ENCODE measurements at regions not wholly inside any gene's neighbourhood (a gene's known extent, or its start where the extent isn't known, plus 50 kb on each side); places are given as distances from the start of the nearest gene placed in this dataset.
A peak's percentile ranks its signal among the peaks of the same experiment; 100 is the strongest.

DNA sequence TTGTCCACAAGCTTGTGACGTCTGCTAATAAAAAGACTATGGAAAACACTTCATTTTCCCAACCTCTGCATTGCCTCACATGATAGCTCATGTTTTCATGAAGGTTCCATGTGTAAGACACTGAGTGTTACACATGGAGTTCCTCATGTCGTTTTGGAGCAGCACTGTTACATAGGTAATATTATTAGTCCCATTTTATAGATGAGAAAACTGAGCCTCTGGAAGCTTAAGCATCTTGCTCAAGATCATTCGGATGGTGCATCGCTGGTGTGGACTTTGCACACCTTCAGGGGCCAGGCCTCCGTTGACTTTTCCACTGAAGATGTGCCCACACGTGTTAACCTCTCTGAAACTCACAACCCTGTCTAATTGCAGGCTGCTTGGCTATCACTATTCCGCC is 743.4 kb downstream of the UQCRFS1 start:
- Mint-ChIP-seq H3K9me3 (no peaks in the 10 kb centered on the region), H3K27me3 (ENCODE audit: low read depth) (no peaks in the 10 kb centered on the region), H3K4me1 (peaks cover 10% of the 10 kb centered on the region), H3K36me3 (ENCODE audit: low read depth) (no peaks in the 10 kb centered on the region), H3K4me3 (no peak overlapping the region), H3K27ac (ENCODE audit: unreplicated experiment) (no peak overlapping the region)
- TF ChIP-seq, protein P1, sequence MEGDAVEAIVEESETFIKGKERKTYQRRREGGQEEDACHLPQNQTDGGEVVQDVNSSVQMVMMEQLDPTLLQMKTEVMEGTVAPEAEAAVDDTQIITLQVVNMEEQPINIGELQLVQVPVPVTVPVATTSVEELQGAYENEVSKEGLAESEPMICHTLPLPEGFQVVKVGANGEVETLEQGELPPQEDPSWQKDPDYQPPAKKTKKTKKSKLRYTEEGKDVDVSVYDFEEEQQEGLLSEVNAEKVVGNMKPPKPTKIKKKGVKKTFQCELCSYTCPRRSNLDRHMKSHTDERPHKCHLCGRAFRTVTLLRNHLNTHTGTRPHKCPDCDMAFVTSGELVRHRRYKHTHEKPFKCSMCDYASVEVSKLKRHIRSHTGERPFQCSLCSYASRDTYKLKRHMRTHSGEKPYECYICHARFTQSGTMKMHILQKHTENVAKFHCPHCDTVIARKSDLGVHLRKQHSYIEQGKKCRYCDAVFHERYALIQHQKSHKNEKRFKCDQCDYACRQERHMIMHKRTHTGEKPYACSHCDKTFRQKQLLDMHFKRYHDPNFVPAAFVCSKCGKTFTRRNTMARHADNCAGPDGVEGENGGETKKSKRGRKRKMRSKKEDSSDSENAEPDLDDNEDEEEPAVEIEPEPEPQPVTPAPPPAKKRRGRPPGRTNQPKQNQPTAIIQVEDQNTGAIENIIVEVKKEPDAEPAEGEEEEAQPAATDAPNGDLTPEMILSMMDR (conservative IDR thresholded peaks at IDR 0.05) = no peak
- no peak for DNase-seq (ENCODE audit: low read depth, low spot score)

DNA sequence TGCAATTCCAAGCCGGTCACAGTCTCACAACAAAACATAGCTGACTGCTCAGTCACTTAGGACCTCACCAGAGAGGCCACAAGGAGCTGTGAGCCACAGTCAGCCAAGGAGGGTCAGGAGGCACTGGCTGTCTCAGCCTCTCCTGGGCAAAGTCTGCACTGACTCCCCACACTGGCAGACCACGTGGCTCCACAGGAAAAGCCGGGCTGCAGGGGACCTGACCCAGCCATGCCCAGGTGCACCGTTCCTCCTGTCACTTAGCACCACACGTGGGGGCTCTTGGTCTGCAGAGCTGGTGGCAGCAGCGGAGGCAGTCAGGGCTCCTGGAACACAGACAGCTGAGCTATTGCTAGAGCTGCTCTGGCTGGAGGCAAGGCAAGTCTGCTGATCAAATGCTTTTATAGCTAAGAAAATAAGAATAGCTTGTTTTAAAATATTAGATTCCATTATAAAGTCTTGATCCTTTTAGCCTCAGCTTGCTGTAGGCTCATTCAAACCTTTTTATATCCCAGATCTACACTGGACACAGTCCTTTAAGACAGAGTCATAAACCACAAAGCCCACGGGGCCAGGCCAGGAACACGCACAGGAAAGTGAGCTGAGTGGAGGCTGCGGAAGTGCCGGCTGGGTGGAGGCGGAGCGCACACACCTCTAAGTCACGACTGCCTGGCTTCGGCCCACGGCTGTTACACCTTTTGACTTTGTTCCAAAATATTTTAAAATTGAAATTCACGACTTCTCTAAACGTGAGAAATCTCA is 744.1 kb downstream of the UQCRFS1 start:
- Mint-ChIP-seq H3K27me3 (ENCODE audit: low read depth) (no peaks in the 10 kb centered on the region), H3K4me3 (no peak overlapping the region), H3K9me3 (no peaks in the 10 kb centered on the region), H3K27ac (ENCODE audit: unreplicated experiment) (no peak overlapping the region), H3K36me3 (ENCODE audit: low read depth) (no peaks in the 10 kb centered on the region), H3K4me1 (peaks cover 10% of the 10 kb centered on the region)
- TF ChIP-seq, protein P1 (conservative IDR thresholded peaks at IDR 0.05) = no peak
- no peak for DNase-seq (ENCODE audit: low read depth, low spot score)

DNA sequence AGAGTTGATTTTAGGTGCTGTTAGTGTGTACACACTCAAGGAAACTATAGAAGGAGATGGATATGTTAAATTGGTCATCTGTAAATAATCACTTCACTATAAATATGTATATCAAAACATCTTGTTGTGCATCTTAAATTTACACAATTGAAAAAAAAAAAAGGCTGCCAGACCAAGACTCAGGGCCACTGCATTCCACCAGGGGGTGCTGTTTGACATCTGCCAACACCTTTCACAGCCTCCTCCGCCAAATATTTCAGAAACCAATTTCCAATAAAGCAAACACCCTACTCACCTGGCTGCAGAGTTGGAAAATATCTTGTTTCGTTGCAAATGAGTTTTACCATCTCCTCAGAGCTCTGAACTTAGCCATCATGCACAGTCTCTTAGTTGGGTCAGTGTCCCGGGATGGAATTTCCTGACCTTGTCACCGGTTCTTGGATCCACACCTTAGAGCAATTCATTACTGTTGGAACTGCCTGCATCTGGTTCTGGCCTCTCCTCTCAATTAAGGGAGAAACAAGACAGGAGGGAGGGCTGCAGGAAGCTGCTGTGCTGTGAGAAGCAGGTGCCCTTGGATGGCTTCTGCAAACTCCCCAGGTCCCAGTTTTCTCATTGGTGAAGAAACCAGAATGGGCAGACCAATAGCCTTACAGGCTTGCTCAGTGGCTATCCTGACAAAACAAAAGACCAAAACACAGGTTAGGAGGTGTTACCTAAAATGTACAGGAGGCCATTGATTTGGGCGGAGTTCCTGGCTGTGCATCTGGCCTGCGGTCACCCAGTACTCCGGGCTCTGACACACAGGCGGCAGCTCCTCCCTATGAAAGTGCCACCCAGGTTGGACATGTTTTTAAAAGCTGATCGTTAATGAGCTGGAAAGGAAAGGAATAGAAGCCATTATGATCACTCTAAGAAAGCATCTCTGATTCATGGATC is 746.6 kb downstream of the UQCRFS1 start:
- Mint-ChIP-seq H3K9me3 (no peaks in the 10 kb centered on the region), H3K4me3 (no peak overlapping the region), H3K27ac (ENCODE audit: unreplicated experiment) (no peak overlapping the region), H3K4me1 (peaks cover 21% of the 10 kb centered on the region), H3K36me3 (ENCODE audit: low read depth) (no peaks in the 10 kb centered on the region), H3K27me3 (ENCODE audit: low read depth) (no peaks in the 10 kb centered on the region)
- DNase-seq (ENCODE audit: low read depth, low spot score) = peak; percentile 78
- TF ChIP-seq, protein P1 (conservative IDR thresholded peaks at IDR 0.05) = peak; percentile 94

DNA sequence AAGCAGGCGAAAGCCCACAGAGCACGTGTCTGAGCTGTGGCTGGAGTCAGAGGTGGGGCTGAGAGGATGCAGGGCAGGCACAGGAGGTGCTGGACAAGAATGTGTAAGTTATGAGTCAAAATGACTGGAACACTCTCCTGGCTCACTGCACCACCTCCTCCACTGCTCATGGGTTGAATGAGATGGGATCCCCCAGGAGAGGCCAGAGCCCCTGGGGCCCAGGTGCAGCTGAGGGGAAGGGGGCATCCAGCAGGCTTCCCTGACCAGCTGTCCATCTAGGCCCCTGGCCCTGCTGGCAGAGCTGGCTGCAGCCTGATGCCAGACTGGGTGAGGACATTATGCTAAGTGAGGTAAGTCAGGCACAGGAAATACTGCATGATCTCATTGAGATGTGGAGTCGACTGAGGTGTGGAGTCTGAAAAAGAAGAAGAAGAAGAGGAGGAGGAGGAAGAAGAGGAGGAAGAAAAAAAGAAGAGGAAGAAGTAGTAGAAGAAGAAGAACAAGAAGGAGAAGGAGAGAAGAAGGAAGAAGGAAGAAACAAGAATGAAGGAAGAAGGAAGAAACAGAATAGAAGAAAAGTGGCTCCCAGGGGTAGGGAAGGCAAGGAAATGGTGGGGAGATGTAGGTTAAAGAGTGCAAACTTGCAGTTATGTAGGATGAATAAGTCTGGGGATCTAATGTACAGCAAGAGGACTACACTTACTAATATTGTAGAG is 747.4 kb downstream of the UQCRFS1 start:
- no peak for DNase-seq (ENCODE audit: low read depth, low spot score)
- peaks cover 5% of the 10 kb centered on the region for H3K27me3 Mint-ChIP-seq (ENCODE audit: low read depth)
- TF ChIP-seq, protein P1 (conservative IDR thresholded peaks at IDR 0.05) = no peak
- no peak overlapping the region for H3K27ac Mint-ChIP-seq (ENCODE audit: unreplicated experiment)
- no peaks in the 10 kb centered on the region for H3K36me3 Mint-ChIP-seq (ENCODE audit: low read depth)
- no peaks in the 10 kb centered on the region for H3K9me3 Mint-ChIP-seq
- peaks cover 21% of the 10 kb centered on the region for H3K4me1 Mint-ChIP-seq
- H3K4me3 Mint-ChIP-seq = no peak overlapping the region

DNA sequence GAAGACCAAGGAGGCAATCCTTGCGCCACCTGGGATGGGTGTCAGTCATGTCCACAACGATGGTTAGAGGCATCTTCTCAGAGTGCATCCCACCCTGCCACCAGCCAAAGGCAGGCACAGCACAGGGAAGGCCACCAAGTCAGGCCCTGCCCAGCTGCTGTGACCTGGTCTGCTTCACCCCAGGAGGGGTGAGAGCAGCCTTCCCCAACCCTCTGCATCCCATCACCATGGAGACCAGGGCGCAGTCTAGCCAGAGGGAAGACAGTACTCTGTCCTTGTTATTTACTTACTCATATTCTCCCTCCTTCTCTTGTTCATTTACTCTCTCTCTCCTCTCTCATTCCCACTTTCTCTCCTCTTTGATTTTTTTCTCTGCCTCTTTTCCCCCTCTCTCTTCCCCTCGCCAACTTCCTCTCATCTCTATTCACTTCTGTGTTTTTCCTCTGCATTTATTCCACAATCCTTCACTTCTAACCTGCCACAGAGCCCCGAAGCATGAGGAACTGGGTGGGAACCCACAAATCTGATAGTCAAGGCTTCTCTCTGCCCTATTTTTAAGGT is 749.4 kb downstream of the UQCRFS1 start:
- TF ChIP-seq, protein P1 (conservative IDR thresholded peaks at IDR 0.05) = no peak
- Mint-ChIP-seq H3K27ac (ENCODE audit: unreplicated experiment) (peak overlapping the region; percentile 50), H3K4me1 (peaks cover 27% of the 10 kb centered on the region), H3K36me3 (ENCODE audit: low read depth) (no peaks in the 10 kb centered on the region), H3K9me3 (no peaks in the 10 kb centered on the region), H3K4me3 (no peak overlapping the region), H3K27me3 (ENCODE audit: low read depth) (peaks cover 18% of the 10 kb centered on the region)
- no peak for DNase-seq (ENCODE audit: low read depth, low spot score)
